HepG2 (cell line): ENCODE measurements at regions not wholly inside any gene's neighbourhood (a gene's known extent, or its start where the extent isn't known, plus 50 kb on each side); places are given as distances from the start of the nearest gene placed in this dataset.

ENCODE experiments used
- ATAC-seq: fragments of 200-7000 bp; cut with Tn5 transposase; 3 replicates; pipeline ENCODE4 v1.9.1; 2020; ENCODE audit warnings: mild to moderate bottlenecking, moderate library complexity
- BruUV-seq: library from RNA; stranded (reverse); fragments of 400-500 nt; replicated peaks from 2 replicates; lab custom pipeline; 2021; lab: Mats Ljungman, UMichigan
- CTCF ChIA-PET: fragments of 300-600 bp; formaldehyde crosslinking; extraction: SDS; loops from one replicate; lab custom pipeline; 2021; ENCODE audit warnings: low total read pairs, inconsistent platforms, low intra/inter-chr PET ratio; lab: Yijun Ruan, JAX
- POLR2A ChIA-PET: fragments of 350-600 bp; sonication (Branson Sonifier 250); formaldehyde crosslinking; loops from one replicate; lab custom pipeline; 2020; ENCODE audit warnings: antibody characterized with exemption, inconsistent platforms; lab: Yijun Ruan, JAX
- DNase-seq: peaks from one replicate; pipeline ENCODE4 v3.0.0-alpha.2; 2015; ENCODE audit warnings: low spot score
- FAIRE-seq: peaks from 3 replicates; lab custom pipeline; 2011; peaks lifted over from hg19 to GRCh38; lab: Jason Lieb, UNC
- H2AFZ ChIP-seq: one replicate; pipeline ENCODE4 v1.6.1; 2011; ENCODE audit warnings: low read length, inconsistent platforms
- H3K27ac ChIP-seq: fragments of 300-600 bp; 3 replicates; pipeline ENCODE4 v1.8.0; 2011; ENCODE audit warnings: mixed run types, mild to moderate bottlenecking, mixed read lengths, low read length, inconsistent platforms; ENCODE audit not compliant: insufficient read depth; ENCODE audit errors: extremely low read length
- H3K27me3 ChIP-seq, 2 experiments: fragments of 200-600 bp in 1 of 2; 2 replicates in 1 of 2; 3 replicates in 1 of 2; pipeline versions ENCODE4 v1.6.0 to v1.8.0; 2011; ENCODE audit warnings: low read length in 2 of 2, mild to moderate bottlenecking in 2 of 2, moderate library complexity in 2 of 2, inconsistent platforms in 1 of 2; ENCODE audit not compliant: insufficient read depth in 2 of 2, control insufficient read depth in 1 of 2
- H3K36me3 ChIP-seq, 2 experiments: fragments of 200-600 bp in 1 of 2; replicated peaks in 1 of 2; 2 replicates in 1 of 2; 3 replicates in 1 of 2; pipeline versions ENCODE4 v1.5.1 to v1.8.0; 2011; ENCODE audit warnings: low read length in 2 of 2, inconsistent platforms in 1 of 2; ENCODE audit not compliant: insufficient read depth in 2 of 2, control insufficient read depth in 1 of 2
- H3K4me1 ChIP-seq: 2 replicates; pipeline ENCODE4 v1.5.1; 2012; ENCODE audit warnings: low read length, inconsistent platforms; ENCODE audit not compliant: insufficient read depth
- H3K4me2 ChIP-seq: 2 replicates; pipeline ENCODE4 v1.6.0; 2011; ENCODE audit warnings: low read depth, low read length, inconsistent platforms
- H3K4me3 ChIP-seq, 3 experiments: fragments of 200-600 bp in 1 of 3; sonication (generic), shearing (Covaris generic) in 1 of 3; replicated peaks in 1 of 3; 2 replicates each; pipeline ENCODE4 v1.5.1; 2011 to 2016; ENCODE audit warnings: low read length in 3 of 3, inconsistent platforms in 2 of 3, low read depth in 2 of 3, mild to moderate bottlenecking in 2 of 3, control low read depth in 1 of 3, mixed read lengths in 1 of 3; ENCODE audit not compliant: insufficient read depth in 1 of 3
- H3K79me2 ChIP-seq: one replicate; pipeline ENCODE4 v1.6.1; 2011; ENCODE audit warnings: low read length, inconsistent platforms; ENCODE audit not compliant: insufficient read depth
- H3K9ac ChIP-seq: 2 replicates; pipeline ENCODE4 v1.6.0; 2011; ENCODE audit warnings: mild to moderate bottlenecking, low read depth, low read length, inconsistent platforms; ENCODE audit not compliant: insufficient read depth
- H3K9me3 ChIP-seq: 2 replicates; pipeline ENCODE4 v1.5.1; 2012; ENCODE audit warnings: mild to moderate bottlenecking, low read length
- H4K20me1 ChIP-seq: 2 replicates; pipeline ENCODE4 v1.6.0; 2011; ENCODE audit warnings: inconsistent platforms, mild to moderate bottlenecking, low read length, moderate library complexity; ENCODE audit not compliant: insufficient read depth
- BCL6 ChIP-seq: IDR thresholded peaks from 2 replicates; pipeline ENCODE4 v1.6.1; 2016; ENCODE audit warnings: missing genetic modification reagents, missing compliant biosample characterization
- CHD4 ChIP-seq: fragments of 200-600 bp; sonication (generic); IDR thresholded peaks from 2 replicates; pipeline ENCODE4 v1.7.0; 2017; ENCODE audit warnings: mild to moderate bottlenecking, low read length, borderline replicate concordance
- ISL2 ChIP-seq: sonication (generic); formaldehyde crosslinking; IDR thresholded peaks from 2 replicates; pipeline ENCODE4 v1.5.0; 2020; ENCODE audit warnings: missing genetic modification reagents
- MLLT10 ChIP-seq: sonication (generic); formaldehyde crosslinking; IDR thresholded peaks from 2 replicates; pipeline ENCODE4 v1.4.0; 2020; ENCODE audit warnings: missing genetic modification reagents
- PHF8 ChIP-seq: sonication (generic); formaldehyde crosslinking; IDR thresholded peaks from 2 replicates; pipeline ENCODE4 v1.5.0; 2020; ENCODE audit warnings: missing genetic modification reagents
- SIN3B ChIP-seq: fragments of 150-350 bp; IDR thresholded peaks from 2 replicates; pipeline ENCODE4 v1.6.1; 2014; ENCODE audit warnings: low read length
- SRSF4 ChIP-seq: fragments of 200-400 bp; formaldehyde crosslinking; IDR thresholded peaks from one replicate; pipeline ENCODE4 v1.6.1; 2018; ENCODE audit warnings: mild to moderate bottlenecking, low read depth, low read length, moderate library complexity; ENCODE audit not compliant: poor library complexity, severe bottlenecking
- THYN1 ChIP-seq: sonication (generic); formaldehyde crosslinking; IDR thresholded peaks from 2 replicates; pipeline ENCODE4 v1.8.1; 2023; ENCODE audit warnings: low read depth, mild to moderate bottlenecking, moderate library complexity, missing genetic modification reagents, borderline replicate concordance
- ZNF326 ChIP-seq: sonication (generic); formaldehyde crosslinking; IDR thresholded peaks from 2 replicates; pipeline ENCODE4 v1.4.0; 2020; ENCODE audit warnings: missing genetic modification reagents, borderline replicate concordance
- ZNF441 ChIP-seq: sonication (generic); formaldehyde crosslinking; IDR thresholded peaks from 2 replicates; pipeline ENCODE4 v1.7.0; 2021; ENCODE audit warnings: missing genetic modification reagents, borderline replicate concordance
- ZNF687 ChIP-seq: sonication (generic); formaldehyde crosslinking; IDR thresholded peaks from 2 replicates; pipeline ENCODE4 v1.5.1; 2020; ENCODE audit warnings: mild to moderate bottlenecking, missing genetic modification reagents, moderate library complexity
- WGBS: methylation state at CpG from one replicate; pipeline ENCODE4 v1.1.6; 2017; ENCODE audit warnings: low lambda C conversion rate; 5-methylcytosine and 5-hydroxymethylcytosine counted together
- in situ Hi-C: cut with HindIII; loops from 2 replicates; pipeline ENCODE4 v1.10.0; 2017; ENCODE audit warnings: low pct_unique_long_range_greater_than_20kb; ENCODE audit not compliant: extremely low pct_ligation_motif_present
- intact Hi-C: fragments of 100-400 bp; cut with micrococcal nuclease; formaldehyde crosslinking; loops from one replicate; pipeline ENCODE4 v1.10.0; 2022; ENCODE audit not compliant: unreplicated experiment
- TF ChIP-seq, protein P1 (sequence below): IDR thresholded peaks from 2 replicates; pipeline ENCODE4 v1.4.0; 2020; ENCODE audit warnings: mild to moderate bottlenecking, missing genetic modification reagents

- FAIRE-seq: no peak
These were observed 193.4 kb downstream of the FBXO15 start for GRCh38 chr18:73954268-73954667.

DNA sequence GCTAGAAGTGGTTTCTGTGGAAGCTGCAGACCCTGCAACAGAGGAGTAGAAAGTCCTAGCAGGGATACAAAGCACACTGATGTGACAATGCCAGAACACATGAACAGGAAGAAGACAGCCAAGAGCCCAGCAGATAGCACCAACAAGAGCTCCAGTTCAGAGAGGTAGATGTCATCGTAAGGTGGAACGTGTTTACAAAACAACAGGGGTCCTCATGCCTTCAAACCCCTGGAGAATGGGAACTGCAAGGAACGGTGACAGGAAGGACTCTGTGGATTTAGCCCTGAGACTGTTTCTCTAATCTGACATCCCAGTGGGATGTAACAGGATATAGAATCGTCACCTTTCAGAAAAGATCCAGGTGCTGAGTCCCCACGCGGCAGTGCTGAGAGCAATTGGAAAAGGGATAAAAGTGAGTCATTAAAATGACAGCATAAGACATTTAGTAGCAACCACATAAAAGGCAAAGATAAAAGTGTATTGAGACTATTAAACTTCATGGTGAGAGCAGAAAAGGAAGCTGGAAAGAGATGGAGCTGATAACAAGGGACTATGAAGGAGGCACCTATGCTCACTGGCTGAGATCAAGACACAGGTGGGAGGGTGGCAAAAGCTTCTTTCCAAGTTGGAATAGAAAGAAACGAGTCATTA lies 195.2 kb downstream of the FBXO15 start:
- no peaks in the 10 kb centered on the region for H3K4me1 ChIP-seq
- H3K27ac ChIP-seq: no peak overlapping the region
- H4K20me1 ChIP-seq: no peaks in the 10 kb centered on the region
- H3K9me3 ChIP-seq: no peaks in the 10 kb centered on the region
- H3K36me3 ChIP-seq: no peaks in the 10 kb centered on the region
- no peak for FAIRE-seq
- H3K79me2 ChIP-seq: no peaks in the 10 kb centered on the region
- ChIA-PET POLR2A (no interaction called here), CTCF (no interaction called here)
- no peak for DNase-seq
- peaks cover 1 to 5% of the 10 kb centered on the region in 2 experiments; a peak in 2 of 5 replicates for H3K27me3 ChIP-seq
- no peak overlapping the region for H3K4me3 ChIP-seq
- H3K4me2 ChIP-seq: no peak overlapping the region
- intact Hi-C loops (no loop called here), in situ Hi-C loops (no loop called here)
- WGBS: 48% methylated on average over 7 of the region's 7 CpGs
- BruUV-seq: no TSS peak
- ATAC-seq: no peak
- H2AFZ ChIP-seq: no peak overlapping the region
- no peak overlapping the region for H3K9ac ChIP-seq
- TF ChIP-seq ZNF687 (CRISPR knock-in tag) (no peak), MLLT10 (no peak), ISL2 (CRISPR knock-in tag) (no peak), THYN1 (no peak), ZNF326 (CRISPR knock-in tag) (no peak), PHF8 (no peak), CHD4 (no peak), ZNF441 (no peak)
- TF ChIP-seq, protein P1, sequence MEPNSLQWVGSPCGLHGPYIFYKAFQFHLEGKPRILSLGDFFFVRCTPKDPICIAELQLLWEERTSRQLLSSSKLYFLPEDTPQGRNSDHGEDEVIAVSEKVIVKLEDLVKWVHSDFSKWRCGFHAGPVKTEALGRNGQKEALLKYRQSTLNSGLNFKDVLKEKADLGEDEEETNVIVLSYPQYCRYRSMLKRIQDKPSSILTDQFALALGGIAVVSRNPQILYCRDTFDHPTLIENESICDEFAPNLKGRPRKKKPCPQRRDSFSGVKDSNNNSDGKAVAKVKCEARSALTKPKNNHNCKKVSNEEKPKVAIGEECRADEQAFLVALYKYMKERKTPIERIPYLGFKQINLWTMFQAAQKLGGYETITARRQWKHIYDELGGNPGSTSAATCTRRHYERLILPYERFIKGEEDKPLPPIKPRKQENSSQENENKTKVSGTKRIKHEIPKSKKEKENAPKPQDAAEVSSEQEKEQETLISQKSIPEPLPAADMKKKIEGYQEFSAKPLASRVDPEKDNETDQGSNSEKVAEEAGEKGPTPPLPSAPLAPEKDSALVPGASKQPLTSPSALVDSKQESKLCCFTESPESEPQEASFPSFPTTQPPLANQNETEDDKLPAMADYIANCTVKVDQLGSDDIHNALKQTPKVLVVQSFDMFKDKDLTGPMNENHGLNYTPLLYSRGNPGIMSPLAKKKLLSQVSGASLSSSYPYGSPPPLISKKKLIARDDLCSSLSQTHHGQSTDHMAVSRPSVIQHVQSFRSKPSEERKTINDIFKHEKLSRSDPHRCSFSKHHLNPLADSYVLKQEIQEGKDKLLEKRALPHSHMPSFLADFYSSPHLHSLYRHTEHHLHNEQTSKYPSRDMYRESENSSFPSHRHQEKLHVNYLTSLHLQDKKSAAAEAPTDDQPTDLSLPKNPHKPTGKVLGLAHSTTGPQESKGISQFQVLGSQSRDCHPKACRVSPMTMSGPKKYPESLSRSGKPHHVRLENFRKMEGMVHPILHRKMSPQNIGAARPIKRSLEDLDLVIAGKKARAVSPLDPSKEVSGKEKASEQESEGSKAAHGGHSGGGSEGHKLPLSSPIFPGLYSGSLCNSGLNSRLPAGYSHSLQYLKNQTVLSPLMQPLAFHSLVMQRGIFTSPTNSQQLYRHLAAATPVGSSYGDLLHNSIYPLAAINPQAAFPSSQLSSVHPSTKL: no peak

More at GRCh38 chr18:73954268-73954667, 193.4 kb downstream of the FBXO15 start:
- intact Hi-C loops: no loop called here
- BruUV-seq: no TSS peak
- Histone ChIP-seq H3K36me3 (no peaks in the 10 kb centered on the region), H3K9ac (no peak overlapping the region), H3K4me3 (no peak overlapping the region), H4K20me1 (no peaks in the 10 kb centered on the region), H3K4me1 (no peaks in the 10 kb centered on the region), H3K79me2 (no peaks in the 10 kb centered on the region), H3K4me2 (no peak overlapping the region), H3K9me3 (no peaks in the 10 kb centered on the region), H3K27me3 (peaks cover 1 to 5% of the 10 kb centered on the region in 2 experiments; a peak in 1 of 5 replicates), H3K27ac (no peak overlapping the region), H2AFZ (no peak overlapping the region)
- no peak for TF ChIP-seq SIN3B
- no peak for TF ChIP-seq BCL6
- TF ChIP-seq SRSF4: no peak
- no peak for ATAC-seq
- in situ Hi-C loops: no loop called here
- ChIA-PET POLR2A (no interaction called here), CTCF (no interaction called here)
- 5% methylated on average over 4 of the region's 4 CpGs for WGBS
- DNase-seq: no peak
